ENCODE measurements at regions not wholly inside any gene's neighbourhood (a gene's known extent, or its start where the extent isn't known, plus 50 kb on each side); places are given as distances from the start of the nearest gene placed in this dataset.

- TF ChIP-seq, protein P1, sequence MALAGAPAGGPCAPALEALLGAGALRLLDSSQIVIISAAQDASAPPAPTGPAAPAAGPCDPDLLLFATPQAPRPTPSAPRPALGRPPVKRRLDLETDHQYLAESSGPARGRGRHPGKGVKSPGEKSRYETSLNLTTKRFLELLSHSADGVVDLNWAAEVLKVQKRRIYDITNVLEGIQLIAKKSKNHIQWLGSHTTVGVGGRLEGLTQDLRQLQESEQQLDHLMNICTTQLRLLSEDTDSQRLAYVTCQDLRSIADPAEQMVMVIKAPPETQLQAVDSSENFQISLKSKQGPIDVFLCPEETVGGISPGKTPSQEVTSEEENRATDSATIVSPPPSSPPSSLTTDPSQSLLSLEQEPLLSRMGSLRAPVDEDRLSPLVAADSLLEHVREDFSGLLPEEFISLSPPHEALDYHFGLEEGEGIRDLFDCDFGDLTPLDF (CRISPR knock-in tag; IDR thresholded peaks at IDR 0.05) = no peak
- TF ChIP-seq MLX (CRISPR knock-in tag; IDR thresholded peaks at IDR 0.05) (no peak), ZNF416 (CRISPR knock-in tag; IDR thresholded peaks at IDR 0.05) (no peak), NFE2L1 (CRISPR knock-in tag; IDR thresholded peaks at IDR 0.05) (no peak), ZBTB21 (CRISPR knock-in tag; IDR thresholded peaks at IDR 0.05; ENCODE audit: borderline replicate concordance) (no peak), PREB (CRISPR knock-in tag; IDR thresholded peaks at IDR 0.05; ENCODE audit: borderline replicate concordance) (no peak), ELF4 (CRISPR knock-in tag; IDR thresholded peaks at IDR 0.05; ENCODE audit: low read depth) (no peak), TP53 (CRISPR knock-in tag; IDR thresholded peaks at IDR 0.05) (no peak), ZBTB43 (CRISPR knock-in tag; IDR thresholded peaks at IDR 0.05) (no peak), EMX1 (CRISPR knock-in tag; IDR thresholded peaks at IDR 0.05) (no peak), SOX15 (CRISPR knock-in tag; IDR thresholded peaks at IDR 0.05) (no peak)
- TF ChIP-seq, protein P2, sequence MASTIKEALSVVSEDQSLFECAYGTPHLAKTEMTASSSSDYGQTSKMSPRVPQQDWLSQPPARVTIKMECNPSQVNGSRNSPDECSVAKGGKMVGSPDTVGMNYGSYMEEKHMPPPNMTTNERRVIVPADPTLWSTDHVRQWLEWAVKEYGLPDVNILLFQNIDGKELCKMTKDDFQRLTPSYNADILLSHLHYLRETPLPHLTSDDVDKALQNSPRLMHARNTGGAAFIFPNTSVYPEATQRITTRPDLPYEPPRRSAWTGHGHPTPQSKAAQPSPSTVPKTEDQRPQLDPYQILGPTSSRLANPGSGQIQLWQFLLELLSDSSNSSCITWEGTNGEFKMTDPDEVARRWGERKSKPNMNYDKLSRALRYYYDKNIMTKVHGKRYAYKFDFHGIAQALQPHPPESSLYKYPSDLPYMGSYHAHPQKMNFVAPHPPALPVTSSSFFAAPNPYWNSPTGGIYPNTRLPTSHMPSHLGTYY (CRISPR knock-in tag; IDR thresholded peaks at IDR 0.05) = no peak
- TF ChIP-seq, protein P3, sequence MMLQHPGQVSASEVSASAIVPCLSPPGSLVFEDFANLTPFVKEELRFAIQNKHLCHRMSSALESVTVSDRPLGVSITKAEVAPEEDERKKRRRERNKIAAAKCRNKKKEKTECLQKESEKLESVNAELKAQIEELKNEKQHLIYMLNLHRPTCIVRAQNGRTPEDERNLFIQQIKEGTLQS (CRISPR knock-in tag; conservative IDR thresholded peaks at IDR 0.05) = no peak
Measured at GRCh38 chr2:155240176-155240575, 541.7 kb downstream of the KCNJ3 start (continued).

DNA sequence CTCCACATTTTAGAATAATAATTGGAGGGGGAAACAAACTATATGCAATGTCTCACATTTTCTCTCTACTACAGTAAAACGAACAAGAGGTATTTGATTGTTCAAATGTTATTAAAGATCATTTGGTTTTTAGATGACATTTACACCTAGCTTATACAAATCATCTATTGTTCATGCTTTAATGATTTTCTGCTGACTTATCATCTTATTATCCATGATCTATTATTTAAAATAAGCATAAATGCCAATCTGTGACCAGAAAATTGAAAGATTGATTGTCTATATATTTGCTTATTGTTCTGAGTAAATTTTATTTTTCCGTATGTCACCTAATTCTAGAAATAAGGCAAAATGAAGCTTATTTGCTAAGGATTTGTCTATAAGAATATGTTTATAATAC, 537.2 kb downstream of the KCNJ3 start:
- H3K9me3 Mint-ChIP-seq = no peaks in the 10 kb centered on the region
- H3K27ac Mint-ChIP-seq = no peak overlapping the region
- ATAC-seq = no peak
- POLR2A ChIA-PET = no interaction called here
- H3K4me1 Mint-ChIP-seq = no peaks in the 10 kb centered on the region
- H3K36me3 Mint-ChIP-seq = no peaks in the 10 kb centered on the region
- no peak for DNase-seq (ENCODE audit: low spot score)
- no peak overlapping the region for H3K4me3 Mint-ChIP-seq
- no peaks in the 10 kb centered on the region for H3K27me3 Mint-ChIP-seq (ENCODE audit: low read depth)
- CTCF ChIA-PET = no interaction called here
- no peak for TF ChIP-seq ATF6 (CRISPR knock-in tag; IDR thresholded peaks at IDR 0.05)
- TF ChIP-seq, protein P4, sequence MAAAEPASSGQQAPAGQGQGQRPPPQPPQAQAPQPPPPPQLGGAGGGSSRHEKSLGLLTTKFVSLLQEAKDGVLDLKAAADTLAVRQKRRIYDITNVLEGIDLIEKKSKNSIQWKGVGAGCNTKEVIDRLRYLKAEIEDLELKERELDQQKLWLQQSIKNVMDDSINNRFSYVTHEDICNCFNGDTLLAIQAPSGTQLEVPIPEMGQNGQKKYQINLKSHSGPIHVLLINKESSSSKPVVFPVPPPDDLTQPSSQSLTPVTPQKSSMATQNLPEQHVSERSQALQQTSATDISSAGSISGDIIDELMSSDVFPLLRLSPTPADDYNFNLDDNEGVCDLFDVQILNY (CRISPR knock-in tag; IDR thresholded peaks at IDR 0.05) = no peak
- TF ChIP-seq, protein P5, sequence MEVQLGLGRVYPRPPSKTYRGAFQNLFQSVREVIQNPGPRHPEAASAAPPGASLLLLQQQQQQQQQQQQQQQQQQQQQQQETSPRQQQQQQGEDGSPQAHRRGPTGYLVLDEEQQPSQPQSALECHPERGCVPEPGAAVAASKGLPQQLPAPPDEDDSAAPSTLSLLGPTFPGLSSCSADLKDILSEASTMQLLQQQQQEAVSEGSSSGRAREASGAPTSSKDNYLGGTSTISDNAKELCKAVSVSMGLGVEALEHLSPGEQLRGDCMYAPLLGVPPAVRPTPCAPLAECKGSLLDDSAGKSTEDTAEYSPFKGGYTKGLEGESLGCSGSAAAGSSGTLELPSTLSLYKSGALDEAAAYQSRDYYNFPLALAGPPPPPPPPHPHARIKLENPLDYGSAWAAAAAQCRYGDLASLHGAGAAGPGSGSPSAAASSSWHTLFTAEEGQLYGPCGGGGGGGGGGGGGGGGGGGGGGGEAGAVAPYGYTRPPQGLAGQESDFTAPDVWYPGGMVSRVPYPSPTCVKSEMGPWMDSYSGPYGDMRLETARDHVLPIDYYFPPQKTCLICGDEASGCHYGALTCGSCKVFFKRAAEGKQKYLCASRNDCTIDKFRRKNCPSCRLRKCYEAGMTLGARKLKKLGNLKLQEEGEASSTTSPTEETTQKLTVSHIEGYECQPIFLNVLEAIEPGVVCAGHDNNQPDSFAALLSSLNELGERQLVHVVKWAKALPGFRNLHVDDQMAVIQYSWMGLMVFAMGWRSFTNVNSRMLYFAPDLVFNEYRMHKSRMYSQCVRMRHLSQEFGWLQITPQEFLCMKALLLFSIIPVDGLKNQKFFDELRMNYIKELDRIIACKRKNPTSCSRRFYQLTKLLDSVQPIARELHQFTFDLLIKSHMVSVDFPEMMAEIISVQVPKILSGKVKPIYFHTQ (CRISPR knock-in tag; IDR thresholded peaks at IDR 0.05) = no peak
- no peak for TF ChIP-seq MLX (CRISPR knock-in tag; IDR thresholded peaks at IDR 0.05)
- no peak for TF ChIP-seq ZSCAN18 (CRISPR knock-in tag; IDR thresholded peaks at IDR 0.05)
- no peak for TF ChIP-seq ZNF416 (CRISPR knock-in tag; IDR thresholded peaks at IDR 0.05)
- no peak for TF ChIP-seq ELF4 (CRISPR knock-in tag; IDR thresholded peaks at IDR 0.05; ENCODE audit: low read depth)
- TF ChIP-seq PRRX2 (CRISPR knock-in tag; IDR thresholded peaks at IDR 0.05) = no peak
- TF ChIP-seq ATF1 (CRISPR knock-in tag; IDR thresholded peaks at IDR 0.05) = no peak
- no peak for TF ChIP-seq USF2 (CRISPR knock-in tag; IDR thresholded peaks at IDR 0.05)
